ENCODE measurements at regions not wholly inside any gene's neighbourhood (a gene's known extent, or its start where the extent isn't known, plus 50 kb on each side); places are given as distances from the start of the nearest gene placed in this dataset.

- Histone ChIP-seq H3K4me1 (no peaks in the 10 kb centered on the region), H3K27me3 (no peaks in the 10 kb centered on the region), H3K27ac (no peak overlapping the region), H3K36me3 (replicated peaks in 1 of 2; ENCODE audit: insufficient read depth in 1 of 2, low read depth in 2 of 2) (no peaks in the 10 kb centered on the region), H3K9me3 (peaks cover 0 to 8% (median 0%) of the 10 kb centered on the region in 3 donors), H3K4me3 (no peak overlapping the region)
- DNase-seq (no peak), ATAC-seq (no peak)
- 50 to 68% methylated on average over 1 of the region's 1 CpG for WGBS, 2 donors
- intact Hi-C loops (cut with DNase I) = no loop called here
- TF ChIP-seq CTCF (IDR thresholded peaks at IDR 0.05) (no peak), POLR2A (IDR thresholded peaks at IDR 0.05) (no peak)
Measured at GRCh38 chr2:121818546-121818945, 63.1 kb downstream of the TSN start.

GRCh38 chr2:121819846-121820245, 64.4 kb downstream of the TSN start:
- Histone ChIP-seq H3K27me3 (no peaks in the 10 kb centered on the region), H3K9me3 (peaks cover 0 to 8% (median 0%) of the 10 kb centered on the region in 3 donors), H3K27ac (no peak overlapping the region), H3K36me3 (replicated peaks in 1 of 2; ENCODE audit: insufficient read depth in 1 of 2, low read depth in 2 of 2) (no peaks in the 10 kb centered on the region), H3K4me1 (no peaks in the 10 kb centered on the region), H3K4me3 (no peak overlapping the region)
- 39 to 40% methylated on average over 6 of the region's 6 CpGs for WGBS, 2 donors
- DNase-seq (no peak), ATAC-seq (no peak)
- intact Hi-C loops (cut with DNase I) = no loop called here
- TF ChIP-seq POLR2A (IDR thresholded peaks at IDR 0.05) = no peak
- TF ChIP-seq CTCF (IDR thresholded peaks at IDR 0.05) = no peak

- Histone ChIP-seq H3K27me3 (no peaks in the 10 kb centered on the region), H3K4me1 (no peaks in the 10 kb centered on the region), H3K36me3 (replicated peaks in 1 of 2; ENCODE audit: insufficient read depth in 1 of 2, low read depth in 2 of 2) (no peaks in the 10 kb centered on the region), H3K27ac (no peak overlapping the region), H3K9me3 (peaks cover 0 to 8% (median 0%) of the 10 kb centered on the region in 3 donors), H3K4me3 (no peak overlapping the region)
- TF ChIP-seq CTCF (IDR thresholded peaks at IDR 0.05) (no peak), POLR2A (IDR thresholded peaks at IDR 0.05) (no peak)
- DNase-seq (no peak), ATAC-seq (no peak)
- WGBS, 2 donors = 66 to 70% methylated on average over 6 of the region's 6 CpGs
- intact Hi-C loops (cut with DNase I) = no loop called here
Measured at GRCh38 chr2:121821476-121822158, 66.2 kb downstream of the TSN start.

- H3K9me3 ChIP-seq = peaks cover 0 to 5% (median 0%) of the 10 kb centered on the region in 3 donors
- no peaks in the 10 kb centered on the region for H3K4me1 ChIP-seq
- ATAC-seq = no peak
- H3K36me3 ChIP-seq (replicated peaks in 1 of 2; ENCODE audit: insufficient read depth in 1 of 2, low read depth in 2 of 2) = no peaks in the 10 kb centered on the region
- intact Hi-C loops (cut with DNase I) = no loop called here
- TF ChIP-seq CTCF (IDR thresholded peaks at IDR 0.05) = no peak
- no peak for TF ChIP-seq POLR2A (IDR thresholded peaks at IDR 0.05)
- no peak overlapping the region for H3K27ac ChIP-seq
- WGBS, 2 donors = 83 to 89% methylated on average over 4 of the region's 4 CpGs
- H3K27me3 ChIP-seq = no peaks in the 10 kb centered on the region
- DNase-seq = no peak
- no peak overlapping the region for H3K4me3 ChIP-seq
Measured at GRCh38 chr2:121824264-121824663, 68.8 kb downstream of the TSN start.

All from body of pancreas (tissue), 4 donors.